Kidney tubule cell (primary cell): ENCODE measurements at regions not wholly inside any gene's neighbourhood (a gene's known extent, or its start where the extent isn't known, plus 50 kb on each side); places are given as distances from the start of the nearest gene placed in this dataset.

Experiments used
- DNase-seq: peaks from one replicate; pipeline ENCODE4 v3.0.0-alpha.2; 2018; ENCODE audit warnings: low spot score

- no peak for DNase-seq
Observed at GRCh38 chr12:5195691-5196090, 152.0 kb downstream of the KCNA5 start.

- DNase-seq, result peak; percentile 70
Observed at GRCh38 chr12:5197131-5197530, 153.5 kb downstream of the KCNA5 start.

DNA sequence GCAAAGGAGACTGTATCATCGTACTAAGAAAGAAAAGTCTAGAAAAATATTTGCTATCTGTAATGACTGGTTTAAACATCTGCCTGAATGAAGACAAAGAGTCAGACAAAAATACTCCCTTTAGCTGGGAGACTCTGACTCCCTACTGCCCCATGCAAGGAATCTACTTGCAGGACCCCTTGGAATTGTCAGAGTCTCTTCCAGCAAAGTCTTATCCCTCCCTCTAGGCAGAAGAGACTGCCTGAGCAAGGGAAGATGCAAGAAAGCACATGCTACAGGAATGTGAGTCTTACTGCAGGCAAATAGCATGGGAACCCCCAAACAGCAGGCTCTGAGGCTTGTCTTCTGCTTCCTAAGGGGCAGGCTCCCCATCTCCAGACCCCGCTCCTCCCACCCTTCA lies 154.0 kb downstream of the KCNA5 start:
- no peak for DNase-seq

GRCh38 chr12:5200278-5201087 lies 156.8 kb downstream of the KCNA5 start:
- DNase-seq, result peak; percentile 35

- DNase-seq, result peak; percentile 32
Observed at GRCh38 chr12:5201554-5202218, 158.0 kb downstream of the KCNA5 start.

GRCh38 chr12:5203274-5203673 lies 159.6 kb downstream of the KCNA5 start:
- DNase-seq, result no peak

DNA sequence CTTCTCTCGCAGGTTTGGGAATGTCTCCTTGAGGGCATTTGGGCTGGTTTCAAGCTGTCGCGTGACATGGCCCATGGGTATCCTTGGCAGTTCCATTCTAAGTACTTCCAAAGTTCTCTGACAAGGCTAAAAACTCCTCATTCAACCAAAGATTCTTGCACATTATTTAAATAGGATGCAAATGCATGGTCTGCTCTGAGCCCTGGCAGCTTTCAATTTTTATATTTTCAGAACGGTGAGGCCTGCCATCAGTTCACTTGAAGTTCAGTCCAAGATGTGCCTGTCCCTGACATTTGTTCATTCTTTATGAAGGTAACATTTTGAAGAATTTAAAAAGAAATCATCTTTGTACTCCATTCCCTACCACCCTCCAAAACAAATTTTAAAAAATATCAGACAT lies 160.0 kb downstream of the KCNA5 start:
- DNase-seq, result no peak

DNA sequence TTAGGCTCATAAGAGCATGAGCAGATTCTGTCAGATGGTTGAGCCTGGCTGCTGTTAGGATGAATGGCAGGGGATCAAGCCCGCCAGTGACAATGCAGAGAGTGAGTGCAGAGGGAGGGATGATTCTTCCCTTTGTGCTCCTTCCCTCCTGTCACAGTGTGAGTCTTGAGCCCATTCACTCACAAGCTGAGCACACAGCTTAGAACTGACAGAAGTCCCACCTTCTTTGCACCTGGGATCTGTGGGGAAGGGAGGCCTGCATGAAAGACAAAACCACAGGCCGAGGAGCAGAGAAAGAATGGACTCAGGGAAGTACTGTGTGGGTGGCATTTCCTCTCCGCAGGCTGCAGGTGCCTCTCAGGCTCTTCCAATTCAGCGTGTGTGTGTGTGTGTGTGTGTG lies 160.6 kb downstream of the KCNA5 start:
- DNase-seq, result no peak

DNA sequence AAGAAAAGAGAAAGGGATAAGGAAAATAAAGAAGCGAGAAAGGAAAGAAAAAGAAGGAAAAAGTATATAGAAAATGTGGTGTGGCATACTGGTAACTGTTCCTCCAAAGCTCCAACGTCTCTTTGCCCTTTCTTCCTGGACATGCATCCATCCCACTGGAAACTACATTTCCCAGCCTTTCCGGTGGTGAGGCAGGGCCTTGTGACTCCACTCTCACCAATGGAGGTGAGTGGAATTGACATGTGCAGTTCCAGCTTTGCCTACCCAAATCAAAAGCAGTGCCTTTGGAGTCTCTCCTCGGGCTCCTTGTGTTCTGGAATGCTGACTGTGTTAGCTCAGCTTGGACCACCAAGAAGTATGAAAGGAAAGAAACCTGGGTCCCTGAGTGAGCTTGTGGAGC lies 161.2 kb downstream of the KCNA5 start:
- DNase-seq, result no peak

GRCh38 chr12:5206401-5207175 lies 162.9 kb downstream of the KCNA5 start:
- no peak for DNase-seq

DNA sequence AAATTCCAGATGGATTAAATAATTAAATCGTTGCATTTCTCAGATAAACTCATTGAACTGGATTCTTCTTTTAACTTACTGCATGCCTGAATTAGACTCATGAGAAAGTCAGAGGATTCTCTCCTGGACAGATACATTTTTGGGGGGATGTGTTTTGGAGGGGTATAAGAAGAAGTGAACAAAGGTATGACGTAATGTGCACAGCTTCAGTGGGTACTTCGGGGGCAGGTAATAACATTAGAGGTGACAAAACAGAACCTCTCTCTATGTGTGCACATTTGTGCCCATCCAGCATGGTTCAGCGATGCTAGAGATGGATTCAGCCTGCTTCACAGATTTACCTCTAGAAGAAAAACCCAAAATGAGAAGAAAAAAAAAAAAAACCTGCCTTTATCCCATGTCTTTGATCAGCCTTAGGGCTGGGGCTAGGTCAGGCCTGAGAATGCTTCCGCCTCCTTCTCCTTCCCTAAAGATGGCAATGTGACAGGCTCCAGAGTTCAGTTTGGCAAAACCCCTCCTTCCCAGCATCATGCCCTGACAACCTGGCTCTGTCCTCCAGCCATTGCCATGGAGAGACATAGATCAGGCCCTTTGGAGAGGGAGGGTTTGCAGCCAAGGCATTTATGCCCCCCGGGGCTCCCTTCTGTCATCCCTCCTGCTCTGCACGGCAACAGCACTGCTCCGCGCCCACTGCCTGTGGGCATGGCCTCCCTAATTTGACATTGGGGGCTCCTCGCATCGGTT lies 166.7 kb downstream of the KCNA5 start:
- no peak for DNase-seq

GRCh38 chr12:5210923-5211290 lies 167.2 kb downstream of the KCNA5 start:
- no peak for DNase-seq

DNA sequence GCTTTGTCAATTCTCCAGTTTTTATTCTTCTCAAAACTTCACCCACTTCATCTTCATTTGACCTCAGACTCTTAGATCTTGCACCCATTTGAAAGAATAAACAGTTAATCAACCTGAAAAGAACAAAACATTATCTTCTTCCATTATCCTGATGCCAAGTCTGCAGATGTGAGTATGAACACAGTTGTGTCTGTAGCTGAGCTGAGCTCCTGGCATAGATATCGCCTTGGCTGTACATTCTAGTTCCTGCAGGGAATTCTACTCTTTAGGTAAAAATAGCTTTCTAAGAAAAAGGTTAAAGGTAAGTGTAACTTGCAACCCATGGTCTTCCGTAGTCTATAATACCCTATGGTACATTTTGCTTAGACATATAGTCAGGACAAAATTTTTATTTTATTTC lies 169.7 kb downstream of the KCNA5 start:
- DNase-seq, result no peak

- no peak for DNase-seq
Observed at GRCh38 chr12:5213990-5214389, 170.3 kb downstream of the KCNA5 start.

- no peak for DNase-seq
Observed at GRCh38 chr12:5217936-5218335, 174.3 kb downstream of the KCNA5 start.

- no peak for DNase-seq
Observed at GRCh38 chr12:5220099-5220498, 176.4 kb downstream of the KCNA5 start.

GRCh38 chr12:5220835-5221234 lies 177.2 kb downstream of the KCNA5 start:
- DNase-seq, result peak; percentile 14

- DNase-seq, result no peak
Observed at GRCh38 chr12:5222011-5222461, 178.4 kb downstream of the KCNA5 start.

DNA sequence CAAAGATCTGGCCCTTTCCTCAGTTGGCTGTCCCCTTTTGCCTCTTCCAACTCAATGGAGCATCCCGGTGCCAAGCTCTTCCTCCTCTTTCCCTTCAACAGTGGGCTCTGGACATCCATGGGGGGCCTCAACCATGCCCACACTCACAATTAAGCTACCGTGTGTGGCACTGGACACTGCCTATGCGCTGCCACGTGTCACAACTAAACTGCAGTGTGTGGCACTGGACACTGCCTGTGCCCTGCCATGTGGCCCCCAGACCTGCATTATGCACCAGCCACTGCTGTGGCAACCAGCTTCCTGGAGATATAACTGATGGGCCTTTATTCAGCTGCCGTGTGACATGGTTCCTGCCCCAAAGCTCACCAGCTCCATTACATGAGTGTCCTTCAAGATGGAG lies 179.1 kb downstream of the KCNA5 start:
- DNase-seq, result no peak

- no peak for DNase-seq
Observed at GRCh38 chr12:5223881-5224280, 180.2 kb downstream of the KCNA5 start.

DNA sequence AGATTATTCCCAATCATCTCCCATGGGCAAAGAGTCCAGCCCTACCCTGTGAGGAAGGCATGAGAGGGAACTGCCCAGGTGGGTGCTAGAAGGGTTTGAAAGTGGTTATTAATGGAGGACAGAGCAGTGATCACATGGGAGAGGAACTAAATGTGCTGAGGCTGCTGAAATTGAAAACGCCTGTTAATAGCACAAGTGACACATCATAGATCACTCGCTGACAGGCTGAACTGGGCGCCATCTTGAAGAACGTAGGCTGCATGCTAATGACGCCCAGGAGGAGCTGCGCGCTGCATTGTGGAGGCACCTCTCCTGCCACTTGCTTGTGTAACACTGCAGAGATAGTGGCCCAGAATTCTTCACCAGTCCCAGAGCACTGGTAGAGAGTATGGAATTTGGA lies 182.9 kb downstream of the KCNA5 start:
- DNase-seq, result no peak

GRCh38 chr12:5227708-5228373 lies 184.2 kb downstream of the KCNA5 start:
- no peak for DNase-seq
